NOMO-1 (cell line): ENCODE measurements at regions not wholly inside any gene's neighbourhood (a gene's known extent, or its start where the extent isn't known, plus 50 kb on each side); places are given as distances from the start of the nearest gene placed in this dataset.

Experiments
- DNase-seq, 2 experiments: peaks; one replicate each; lab custom pipeline; 2025; ENCODE audit not compliant: unreplicated experiment in 2 of 2; lab: John Stamatoyannopoulos, UW

GRCh38 chr3:104575634-104576033 is 791.1 kb upstream of the ALCAM start:
- no peak for DNase-seq

DNA sequence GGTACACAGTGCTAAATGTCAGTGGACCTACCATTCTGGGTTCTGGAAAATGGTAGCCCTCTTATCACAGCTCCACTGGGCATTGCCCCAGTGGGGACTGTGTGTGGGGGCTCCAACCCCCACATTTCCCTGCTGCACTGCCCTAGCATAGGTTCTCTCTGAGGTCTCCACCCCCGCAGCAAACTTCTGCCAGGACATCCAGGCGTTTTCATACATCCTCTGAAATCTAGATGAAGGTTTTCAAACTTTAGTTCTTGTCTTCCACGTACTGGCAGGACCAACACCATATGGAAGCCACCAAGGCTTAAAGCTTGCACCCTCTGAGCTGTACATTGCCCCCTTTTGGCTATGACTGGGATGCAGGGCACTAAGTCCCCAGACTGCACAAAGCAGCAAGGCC is 788.2 kb upstream of the ALCAM start:
- no peak for DNase-seq

DNA sequence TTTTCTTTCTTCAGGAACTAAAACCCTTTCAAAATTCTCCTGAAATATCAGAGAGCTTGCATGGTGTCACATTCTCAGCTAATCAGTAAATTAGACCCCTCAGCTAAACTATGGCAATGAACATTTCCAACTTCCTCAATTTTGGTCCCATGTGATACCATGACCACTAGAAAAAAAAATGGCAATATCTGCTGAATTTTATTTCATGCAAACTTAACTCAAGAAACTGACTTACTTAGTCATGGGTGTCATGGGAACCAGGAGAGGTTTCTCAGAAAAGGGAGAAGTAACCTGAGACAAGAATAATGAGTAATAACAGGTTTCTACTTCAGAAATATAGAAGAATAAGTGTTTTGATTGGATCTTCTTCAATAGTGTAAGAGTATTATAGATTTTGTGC is 784.6 kb upstream of the ALCAM start:
- peak in 1 of 2 experiments; percentile 33 for DNase-seq

DNA sequence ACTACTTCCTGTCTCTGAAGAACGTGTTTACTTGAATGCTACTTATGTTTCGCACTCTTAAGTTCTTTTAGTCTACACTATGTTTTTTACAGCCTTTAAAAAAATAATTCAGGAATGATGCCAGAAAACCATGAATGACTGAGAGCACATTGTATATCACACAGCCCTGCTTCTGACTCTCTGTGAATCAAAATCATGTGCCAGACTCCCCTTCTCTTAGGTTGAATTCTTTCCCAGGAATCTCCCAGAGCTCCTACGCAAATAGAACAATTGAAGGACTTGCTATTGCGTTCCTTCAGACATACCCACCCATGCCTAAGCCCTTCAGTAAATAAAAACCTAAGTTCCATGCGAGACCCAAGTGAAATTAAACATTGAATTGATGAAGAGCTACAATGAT is 782.0 kb upstream of the ALCAM start:
- no peak for DNase-seq

DNA sequence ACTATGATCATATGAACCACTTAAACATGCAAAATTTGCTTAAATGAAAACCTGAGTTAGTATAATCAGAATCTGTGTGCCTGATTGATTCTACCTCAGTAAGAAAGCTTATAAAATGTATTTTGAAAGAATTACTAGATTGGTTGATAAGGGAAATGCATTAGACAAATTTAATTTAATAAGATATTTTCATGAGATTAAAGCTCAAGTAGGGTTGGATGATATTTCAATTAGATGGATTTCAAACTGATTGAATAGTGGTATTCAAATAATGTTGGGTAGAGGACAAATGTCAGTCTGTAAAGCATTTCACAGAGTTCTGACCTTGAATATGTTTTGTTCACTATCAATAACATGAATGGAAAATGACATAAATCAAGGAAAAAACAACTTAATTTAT is 780.4 kb upstream of the ALCAM start:
- no peak for DNase-seq

DNA sequence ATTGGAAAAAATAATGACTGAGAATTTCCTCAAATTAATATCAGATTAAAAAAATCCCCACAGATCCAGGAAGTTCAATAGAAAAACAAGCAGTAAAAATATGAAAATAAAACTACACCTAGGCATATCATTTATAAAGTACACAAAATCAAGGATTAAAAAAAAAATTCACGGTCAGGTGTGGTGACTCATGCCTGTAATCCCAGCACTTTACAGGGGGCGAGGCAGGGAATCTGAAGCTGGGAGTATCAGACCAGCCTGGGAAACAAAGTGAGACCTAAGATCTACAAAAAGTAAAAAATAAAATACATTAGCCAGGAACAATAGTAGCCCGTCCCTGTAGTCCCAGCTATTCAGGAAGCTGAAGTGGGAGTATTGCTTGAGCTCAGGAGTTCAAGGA is 778.3 kb upstream of the ALCAM start:
- no peak for DNase-seq

DNA sequence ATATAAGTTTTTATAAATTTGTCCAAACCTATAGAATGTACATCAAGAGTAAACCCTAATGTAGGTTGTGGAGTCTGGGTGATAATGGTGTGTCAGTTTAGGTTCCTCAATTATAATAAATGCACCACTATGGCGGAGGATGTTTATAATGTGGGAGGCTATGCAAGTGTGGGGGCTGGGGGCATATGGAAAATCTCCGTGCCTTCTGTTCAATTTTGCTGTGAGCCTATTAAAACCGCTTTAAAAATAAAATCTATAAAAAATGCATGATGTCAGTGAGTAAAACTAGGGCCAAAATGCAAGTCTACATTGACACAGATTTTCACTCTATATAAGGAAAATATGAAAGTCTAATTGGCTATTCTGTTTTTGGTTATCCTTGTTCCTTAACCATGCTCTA is 774.9 kb upstream of the ALCAM start:
- no peak for DNase-seq

DNA sequence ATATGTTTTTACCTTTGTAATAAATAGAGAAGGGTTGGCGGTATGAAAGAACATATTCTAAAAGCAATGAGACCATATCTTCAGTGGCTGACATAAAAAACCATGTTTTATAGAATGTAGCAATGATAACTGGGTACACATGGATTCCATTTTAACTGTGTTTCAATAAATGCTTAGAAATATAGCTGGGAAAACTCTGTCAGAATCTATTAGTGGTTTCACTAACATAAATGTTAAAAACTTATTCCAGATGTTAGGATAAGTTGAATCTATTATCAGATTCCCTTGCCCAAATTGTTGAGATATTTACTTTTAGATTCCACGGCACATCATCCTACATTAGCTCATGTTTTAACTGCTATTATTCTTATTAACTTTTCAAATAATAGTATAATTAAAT is 772.2 kb upstream of the ALCAM start:
- no peak for DNase-seq

DNA sequence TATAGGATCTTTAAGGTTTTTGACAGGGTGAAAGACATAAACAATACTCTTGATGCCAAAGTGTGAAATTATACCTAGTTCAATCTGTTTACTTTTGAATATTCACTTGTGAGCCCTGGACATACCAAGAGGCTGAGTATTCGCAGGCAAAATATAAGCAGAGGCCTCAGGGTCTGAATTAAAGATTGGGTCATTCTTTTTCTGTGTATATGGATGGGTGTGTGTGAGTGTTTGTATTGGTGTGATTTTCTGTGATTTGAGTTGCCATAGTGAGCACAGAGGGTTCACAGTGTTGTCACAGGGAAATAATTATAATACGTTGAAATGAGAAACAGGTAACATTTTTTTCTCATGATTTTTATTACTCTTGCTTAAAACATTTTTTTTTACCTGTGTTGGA is 770.7 kb upstream of the ALCAM start:
- no peak for DNase-seq

DNA sequence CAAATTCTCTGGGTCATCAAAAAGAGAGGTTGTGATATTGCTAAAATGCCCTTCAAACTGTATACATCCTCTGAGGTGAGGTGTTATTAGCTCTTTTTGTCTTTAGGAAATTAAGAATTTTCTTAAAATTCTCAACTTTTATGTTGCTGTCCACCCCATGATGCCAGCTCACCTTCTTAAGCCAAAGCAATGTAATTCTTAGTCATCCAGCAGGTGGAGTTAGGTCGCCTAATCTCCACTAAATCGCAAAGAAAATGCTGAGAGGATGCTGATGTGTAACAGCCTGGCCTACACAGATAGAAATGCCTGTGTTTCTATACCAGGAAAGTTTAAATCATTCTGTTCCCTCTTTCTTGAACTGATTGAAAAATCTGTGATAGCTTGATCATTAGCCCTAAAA is 770.2 kb upstream of the ALCAM start:
- peak; percentile 18 to 20 for DNase-seq

DNA sequence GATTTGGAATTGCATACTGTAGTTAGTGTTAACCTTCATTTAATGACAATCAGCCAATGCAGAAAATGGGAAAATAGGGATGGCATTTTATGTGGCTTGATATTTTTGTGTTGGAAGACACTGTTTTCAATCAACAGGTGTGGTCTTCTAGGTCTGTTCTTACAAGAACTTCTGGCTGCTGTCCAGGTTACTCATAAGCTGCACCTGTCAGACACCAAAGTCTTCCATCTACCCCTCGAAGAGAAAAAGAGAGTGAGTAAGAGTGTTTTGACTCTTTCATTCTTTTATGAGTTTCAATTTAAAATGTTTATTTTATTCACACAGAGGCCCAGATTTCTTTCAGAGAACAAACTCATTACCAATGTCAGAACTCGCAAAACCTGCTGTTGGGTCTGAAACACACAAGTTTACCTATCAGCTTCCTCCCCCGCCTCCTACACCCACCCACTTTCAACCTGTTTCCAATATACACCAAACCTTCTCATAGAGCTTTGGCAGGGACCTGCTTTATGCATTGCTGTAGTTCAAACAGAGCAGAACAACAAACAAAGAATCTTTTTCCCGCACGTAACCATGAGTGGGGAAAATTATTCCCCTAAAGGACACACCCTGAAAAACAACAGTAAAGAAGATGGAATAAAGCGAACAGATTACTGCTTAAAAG is 767.7 kb upstream of the ALCAM start:
- DNase-seq, result no peak

- peak; percentile 5 to 50 for DNase-seq
These were observed 762.2 kb upstream of the ALCAM start for GRCh38 chr3:104604326-104605010.

DNA sequence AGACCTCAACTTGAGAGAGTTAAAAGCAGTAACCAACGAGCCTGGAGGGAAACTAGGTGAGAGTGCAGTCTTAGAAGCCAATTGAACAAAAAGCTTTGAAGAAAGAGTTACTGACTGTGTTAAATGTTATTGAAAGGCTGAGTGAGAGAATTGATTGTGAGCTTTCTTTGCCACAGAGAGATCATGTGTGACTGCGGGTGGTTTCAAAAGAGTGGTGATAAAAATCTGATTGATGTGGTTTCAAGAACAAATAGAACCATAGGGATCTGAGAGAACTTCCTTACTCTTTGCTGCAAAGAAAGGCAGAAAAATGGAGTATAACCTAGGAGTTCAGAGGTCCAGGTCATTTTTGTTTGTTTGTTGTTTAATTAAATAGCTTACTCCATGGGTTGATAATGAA is 759.9 kb upstream of the ALCAM start:
- no peak for DNase-seq

DNA sequence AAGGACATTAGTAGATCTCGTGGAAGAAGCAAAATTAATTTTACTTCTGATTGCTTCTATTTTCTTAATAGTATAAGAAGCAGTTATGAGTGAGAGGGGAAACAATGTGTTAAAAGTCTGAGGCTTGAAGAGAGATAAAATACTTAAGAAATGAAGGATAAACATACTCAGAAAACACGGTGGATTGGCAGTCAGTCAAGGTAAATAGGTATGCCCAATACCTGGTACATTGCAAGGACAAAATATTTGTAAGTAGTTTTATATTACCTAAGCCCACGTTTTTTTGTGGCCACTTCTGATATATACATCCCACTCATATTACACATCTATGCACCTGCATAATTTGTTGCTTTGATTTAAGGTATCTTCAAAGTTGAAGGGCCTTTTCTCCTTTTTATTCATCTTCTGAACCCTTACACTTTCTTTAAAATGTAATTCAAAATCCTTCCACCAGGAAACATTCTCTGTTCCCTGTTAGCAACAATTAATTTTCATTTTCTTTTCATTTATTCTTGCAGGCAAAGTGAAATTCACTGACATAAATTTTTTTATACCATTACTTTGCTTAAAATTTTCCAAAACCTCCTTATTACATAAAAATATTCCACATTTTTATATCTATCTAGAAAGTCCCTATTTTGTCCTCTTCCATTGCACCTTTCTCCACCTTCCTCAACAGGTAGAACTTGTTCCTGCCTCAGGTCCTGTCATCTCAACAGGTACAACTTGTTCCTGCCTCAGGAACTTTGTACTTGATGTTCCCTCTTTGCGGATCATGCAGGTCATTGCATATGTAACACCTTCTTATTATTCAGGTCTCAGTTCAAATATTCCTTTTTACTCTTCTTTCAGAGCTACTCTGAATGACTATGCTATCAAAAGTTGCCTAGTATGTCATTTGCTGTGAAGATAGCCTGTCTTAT is 755.7 kb upstream of the ALCAM start:
- DNase-seq, result no peak

DNA sequence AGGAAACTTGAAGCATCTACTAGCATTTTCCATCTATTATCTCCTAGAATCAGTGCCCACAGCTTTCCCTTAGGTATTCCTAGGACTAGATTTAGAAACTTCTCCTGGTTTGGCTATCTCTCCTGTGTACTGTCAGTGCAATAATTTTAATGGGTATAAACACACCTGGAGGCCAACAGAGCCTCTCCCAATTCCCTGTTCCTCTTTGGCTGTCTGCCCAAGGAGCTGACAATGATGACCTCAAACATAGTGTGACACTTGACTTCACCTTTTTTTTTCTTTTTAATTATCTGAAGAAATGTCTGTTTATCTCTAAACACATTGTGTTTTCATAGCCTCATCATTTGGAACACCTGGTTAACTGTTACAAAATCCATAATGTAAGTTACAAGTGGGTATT is 754.5 kb upstream of the ALCAM start:
- no peak for DNase-seq

DNA sequence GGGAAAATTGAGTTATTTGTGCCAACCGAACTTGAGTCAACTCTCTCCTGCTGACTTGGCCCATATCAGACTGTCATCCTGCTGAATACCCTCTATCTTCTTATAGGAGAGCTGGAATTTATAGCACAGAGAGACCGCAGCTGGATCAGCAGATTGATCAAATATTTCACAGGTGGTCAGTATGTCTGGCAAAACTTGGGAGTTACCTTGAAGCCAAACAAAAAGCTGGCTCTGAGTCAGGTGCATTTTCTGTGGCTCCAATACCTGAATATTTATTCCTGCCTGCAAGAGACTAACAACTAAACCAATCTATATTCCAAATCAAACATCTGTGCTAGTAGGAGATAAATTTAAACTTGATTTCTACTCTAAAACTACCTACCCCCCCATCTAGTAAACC is 752.1 kb upstream of the ALCAM start:
- no peak for DNase-seq

DNA sequence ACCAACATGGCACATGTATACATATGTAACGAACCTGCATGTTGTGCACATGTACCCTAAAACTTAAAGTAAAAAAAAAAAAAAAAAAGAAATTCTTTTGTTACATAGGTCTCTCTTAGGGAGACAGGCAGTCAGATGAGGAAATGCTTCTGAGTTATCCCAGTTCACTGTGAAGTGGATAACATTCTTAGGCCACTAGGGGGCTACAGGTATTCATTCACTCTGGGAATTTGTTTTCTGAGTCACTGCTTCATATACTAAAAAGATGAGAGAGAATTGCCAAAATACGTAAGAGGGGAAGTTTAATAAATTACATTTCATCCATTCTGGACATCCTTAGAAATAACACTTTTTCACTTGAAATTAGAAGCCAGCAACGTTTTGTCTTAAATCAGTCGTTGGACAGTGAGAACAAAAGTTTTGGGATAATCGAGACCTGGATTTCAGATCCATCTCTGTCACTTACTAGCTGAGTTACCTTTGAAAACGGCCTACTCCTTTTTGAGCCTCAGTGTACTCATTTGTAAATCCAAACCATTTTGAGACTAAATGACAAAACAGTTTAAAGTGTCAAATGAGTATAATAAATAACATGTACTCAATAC is 738.4 kb upstream of the ALCAM start:
- DNase-seq, result peak in 1 of 2 experiments; percentile 14

DNA sequence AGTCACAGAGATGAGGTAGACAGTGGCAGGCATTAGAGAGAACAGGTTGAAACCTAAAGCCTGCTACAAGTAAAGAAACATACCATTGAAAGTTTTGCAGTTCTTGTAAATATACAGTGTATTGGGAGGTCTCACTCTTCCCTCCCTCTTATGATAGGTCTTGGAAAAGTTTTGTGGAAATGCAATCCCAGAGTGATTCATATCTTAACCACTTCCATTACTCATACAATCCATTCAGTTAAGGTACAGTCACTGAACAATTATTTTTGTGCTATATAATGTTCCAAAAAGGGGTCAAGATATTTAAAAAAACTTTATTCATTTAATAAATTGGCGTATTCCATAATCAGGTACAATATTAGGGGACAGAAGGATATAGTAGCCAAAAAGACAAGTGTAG is 737.7 kb upstream of the ALCAM start:
- no peak for DNase-seq

DNA sequence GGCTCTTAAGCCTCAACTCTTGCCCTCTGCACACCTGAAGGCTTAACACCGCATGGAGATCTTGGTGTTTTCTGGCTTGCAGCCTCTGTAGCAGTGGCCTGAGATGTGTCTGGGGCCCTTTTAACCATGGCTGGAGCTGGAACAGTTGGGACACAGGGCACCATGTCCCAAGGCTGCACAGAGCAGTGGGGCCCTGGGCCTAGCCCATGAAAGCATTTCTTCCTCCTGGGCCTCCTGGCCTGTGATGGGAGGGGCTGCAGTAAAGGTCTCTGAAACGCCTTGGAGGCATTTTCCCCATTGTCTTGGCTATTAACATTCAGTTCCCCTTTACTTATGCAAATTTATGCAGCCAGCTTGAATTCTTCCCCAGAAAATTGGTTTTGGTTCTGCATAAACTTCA is 735.5 kb upstream of the ALCAM start:
- peak in 1 of 2 experiments; percentile 1 for DNase-seq

- no peak for DNase-seq
These were observed 734.2 kb upstream of the ALCAM start for GRCh38 chr3:104632521-104632920.

DNA sequence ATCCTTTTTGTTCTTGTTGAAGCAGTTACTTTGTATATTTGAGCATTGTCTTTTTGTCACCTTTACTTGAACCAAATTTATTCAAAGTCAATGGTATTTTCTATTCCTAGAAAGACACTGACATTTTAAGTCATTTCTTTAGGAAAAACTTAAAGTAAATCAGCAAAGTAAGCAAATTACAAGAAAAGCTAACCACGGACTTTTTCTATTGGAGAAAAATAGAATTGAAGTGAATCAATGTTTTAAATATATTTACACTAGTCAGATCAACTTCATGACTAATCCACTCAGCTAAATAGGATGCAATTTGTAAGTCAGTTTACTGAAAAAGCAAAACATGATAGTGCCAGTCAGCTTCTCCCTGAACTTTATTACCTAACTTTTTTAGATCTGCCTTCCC is 733.8 kb upstream of the ALCAM start:
- no peak for DNase-seq
